Mesothelial cell of epicardium (in vitro differentiated cells): ENCODE measurements at regions not wholly inside any gene's neighbourhood (a gene's known extent, or its start where the extent isn't known, plus 50 kb on each side); places are given as distances from the start of the nearest gene placed in this dataset.
"Not testable (repeated sequence)": the region's sequence is repeated elsewhere in the genome, so short reads cannot be mapped to it uniquely, and the experiment has no call there.

ENCODE experiments used
- DNase-seq, 2 experiments: peaks; one replicate each; pipeline ENCODE4 v3.0.0; 2021; ENCODE audit warnings: low spot score in 2 of 2; ENCODE audit not compliant: unreplicated experiment in 2 of 2
- H3K27ac Mint-ChIP-seq: 2 replicates; pipeline ENCODE4 v1.8.0; 2021; ENCODE audit warnings: mixed read lengths
- H3K27me3 Mint-ChIP-seq: 2 replicates; pipeline ENCODE4 v1.8.0; 2021; ENCODE audit warnings: low read depth, mixed read lengths
- H3K36me3 Mint-ChIP-seq: 2 replicates; pipeline ENCODE4 v1.8.0; 2021; ENCODE audit warnings: mixed read lengths
- H3K4me1 Mint-ChIP-seq: 2 replicates; pipeline ENCODE4 v1.8.0; 2021; ENCODE audit warnings: mixed read lengths
- H3K4me3 Mint-ChIP-seq: 2 replicates; pipeline ENCODE4 v1.8.0; 2021; ENCODE audit warnings: mild to moderate bottlenecking, moderate library complexity, mixed read lengths
- H3K9me3 Mint-ChIP-seq: 2 replicates; pipeline ENCODE4 v1.8.0; 2021; ENCODE audit warnings: mixed read lengths
- CTCF ChIP-seq: fragments of 200-600 bp; sonication (generic); IDR thresholded peaks from one replicate; pipeline ENCODE4 v1.5.0; 2021; ENCODE audit warnings: antibody characterized with exemption; ENCODE audit not compliant: unreplicated experiment

DNA sequence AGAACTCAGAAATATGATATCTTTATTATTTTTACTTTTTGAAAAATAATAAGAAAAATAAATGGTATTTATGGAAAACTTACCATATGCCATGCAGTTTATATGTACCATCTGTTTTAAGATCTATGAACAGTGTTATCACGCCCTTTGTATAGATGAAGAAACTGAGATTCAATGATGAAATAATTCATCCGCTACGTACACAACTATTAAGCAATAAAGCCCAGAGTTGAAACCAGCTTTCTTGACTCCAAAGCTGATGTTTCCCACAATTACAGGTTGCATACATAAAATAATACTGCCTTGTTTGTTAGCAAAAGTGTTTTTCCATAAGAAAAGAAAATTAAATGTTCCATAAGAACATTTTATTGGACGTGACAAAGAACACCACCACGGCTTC is 67.2 kb upstream of the BCL6 start:
- no peak overlapping the region for H3K27ac Mint-ChIP-seq
- peaks cover 6% of the 10 kb centered on the region for H3K9me3 Mint-ChIP-seq
- no peak overlapping the region for H3K4me3 Mint-ChIP-seq
- no peaks in the 10 kb centered on the region for H3K27me3 Mint-ChIP-seq
- TF ChIP-seq CTCF = no peak
- DNase-seq = no peak
- peaks cover 30% of the 10 kb centered on the region for H3K4me1 Mint-ChIP-seq
- no peaks in the 10 kb centered on the region for H3K36me3 Mint-ChIP-seq

GRCh38 chr3:187813198-187813597 is 67.9 kb upstream of the BCL6 start:
- Mint-ChIP-seq H3K36me3 (no peaks in the 10 kb centered on the region), H3K27me3 (no peaks in the 10 kb centered on the region), H3K27ac (no peak overlapping the region), H3K4me1 (peaks cover 28% of the 10 kb centered on the region), H3K4me3 (no peak overlapping the region), H3K9me3 (peaks cover 12% of the 10 kb centered on the region)
- DNase-seq = no peak
- no peak for TF ChIP-seq CTCF

- not testable (repeated sequence) for DNase-seq, H3K4me1 Mint-ChIP-seq, H3K27ac Mint-ChIP-seq, H3K36me3 Mint-ChIP-seq, H3K27me3 Mint-ChIP-seq, H3K4me3 Mint-ChIP-seq
- H3K9me3 Mint-ChIP-seq = peaks cover 18% of the 10 kb centered on the region
These were observed 72.5 kb upstream of the BCL6 start for GRCh38 chr3:187817766-187818165.

DNA sequence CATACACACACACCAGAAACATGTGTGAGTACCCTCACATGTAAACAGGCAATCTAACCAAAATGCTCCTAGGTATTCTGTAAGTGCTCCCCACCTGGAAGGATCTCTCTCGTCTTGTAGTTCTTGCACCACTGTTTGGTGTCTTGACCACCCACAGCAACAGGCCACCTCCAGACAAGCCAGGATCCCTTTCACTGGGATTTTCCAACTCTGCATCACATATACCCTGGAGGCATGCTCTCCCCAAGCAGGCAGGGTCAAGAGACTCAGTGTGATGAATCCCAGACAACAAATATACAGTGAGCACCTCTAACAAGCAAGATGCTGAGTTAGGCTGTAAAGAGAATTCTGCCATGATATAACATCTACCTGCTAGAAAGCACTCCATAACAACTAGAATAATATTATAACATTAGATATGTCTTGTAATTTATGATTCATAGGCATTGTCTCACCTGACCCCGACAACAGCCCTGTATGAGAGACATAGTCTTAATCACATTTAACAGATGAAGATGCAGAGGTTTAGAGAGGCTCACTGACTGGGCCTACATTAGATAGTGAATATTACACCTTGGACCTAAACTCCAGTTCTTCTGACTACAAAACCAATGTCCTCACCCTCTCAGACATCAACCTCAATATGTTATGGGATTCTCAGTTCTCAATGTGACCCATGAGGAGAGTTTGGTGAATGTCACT is 76.5 kb upstream of the BCL6 start:
- no peak overlapping the region for H3K27ac Mint-ChIP-seq
- H3K36me3 Mint-ChIP-seq = no peaks in the 10 kb centered on the region
- H3K4me1 Mint-ChIP-seq = no peaks in the 10 kb centered on the region
- TF ChIP-seq CTCF = no peak
- DNase-seq = no peak
- peaks cover 18% of the 10 kb centered on the region for H3K9me3 Mint-ChIP-seq
- no peaks in the 10 kb centered on the region for H3K27me3 Mint-ChIP-seq
- H3K4me3 Mint-ChIP-seq = no peak overlapping the region

DNA sequence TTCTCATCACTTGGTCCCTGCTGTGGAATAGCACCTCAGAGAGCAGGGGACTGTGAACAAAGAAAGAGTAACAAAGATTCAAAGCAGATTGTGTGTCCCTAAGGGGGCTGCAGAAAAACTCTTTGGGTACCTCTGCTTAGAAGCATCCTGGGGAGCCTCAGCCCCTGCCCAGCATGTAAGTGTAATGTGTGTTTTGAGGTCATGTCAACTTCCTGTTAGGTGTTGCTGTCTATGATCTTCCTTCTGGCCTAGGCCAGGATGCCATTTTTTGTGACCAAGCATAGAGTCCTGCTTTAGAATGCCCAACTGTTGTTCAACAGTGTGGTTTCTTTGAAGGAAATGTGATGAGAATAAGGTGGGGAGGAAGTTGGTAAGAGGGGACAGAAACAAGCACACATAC is 77.1 kb upstream of the BCL6 start:
- Mint-ChIP-seq H3K9me3 (peaks cover 13% of the 10 kb centered on the region), H3K27me3 (no peaks in the 10 kb centered on the region), H3K36me3 (no peaks in the 10 kb centered on the region), H3K4me1 (no peaks in the 10 kb centered on the region), H3K4me3 (no peak overlapping the region), H3K27ac (no peak overlapping the region)
- TF ChIP-seq CTCF = no peak
- no peak for DNase-seq

DNA sequence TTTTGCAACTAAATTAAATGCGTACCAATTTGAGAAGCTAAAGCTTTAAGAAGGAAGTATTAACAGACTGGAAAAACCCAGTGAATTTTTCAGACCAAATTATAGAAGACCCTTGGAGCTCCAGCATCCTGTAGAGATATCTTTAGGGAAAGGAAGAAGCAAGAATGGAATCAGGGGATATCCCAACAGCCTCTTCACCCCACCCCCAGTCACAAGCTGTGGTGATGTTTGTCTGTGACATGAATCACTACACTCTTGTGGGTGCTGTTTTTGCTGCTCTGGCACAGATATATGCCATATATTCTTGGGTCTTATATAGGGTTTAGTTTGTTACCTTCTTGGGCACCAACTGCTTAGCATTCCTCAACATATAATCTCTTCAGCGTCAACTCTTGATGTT is 78.5 kb upstream of the BCL6 start:
- Mint-ChIP-seq H3K4me3 (no peak overlapping the region), H3K27me3 (no peaks in the 10 kb centered on the region), H3K27ac (no peak overlapping the region), H3K9me3 (peaks cover under 1% of the 10 kb centered on the region), H3K36me3 (no peaks in the 10 kb centered on the region), H3K4me1 (no peaks in the 10 kb centered on the region)
- DNase-seq = no peak
- TF ChIP-seq CTCF = no peak
